Neural cell (in vitro differentiated cells): ENCODE measurements at regions not wholly inside any gene's neighbourhood (a gene's known extent, or its start where the extent isn't known, plus 50 kb on each side); places are given as distances from the start of the nearest gene placed in this dataset.

ENCODE experiments used
- H2AFZ ChIP-seq: fragments of 200-600, 300-800 bp; sonication (generic), shearing (Covaris generic); 2 replicates; pipeline ENCODE4 v1.6.0; 2014; ENCODE audit warnings: low read depth, mild to moderate bottlenecking, antibody characterized with exemption, low read length, moderate library complexity
- H3F3A ChIP-seq: fragments of 200-600 bp; shearing (Covaris generic); 2 replicates; pipeline ENCODE4 v1.6.1; 2016; ENCODE audit warnings: mild to moderate bottlenecking, moderate library complexity, mixed read lengths, antibody characterized with exemption, low read length; ENCODE audit not compliant: insufficient read depth, poor library complexity, severe bottlenecking
- H3K27ac ChIP-seq: fragments of 200-600, 300-800 bp; sonication (generic), shearing (Covaris generic); 2 replicates; pipeline ENCODE4 v1.5.1; 2014; ENCODE audit warnings: mild to moderate bottlenecking, low read length, moderate library complexity
- H3K27me3 ChIP-seq: fragments of 300-800, 200-600 bp; sonication (generic), shearing (Covaris generic); 2 replicates; pipeline ENCODE4 v1.6.0; 2014; ENCODE audit warnings: mild to moderate bottlenecking, low read depth, low read length, moderate library complexity; ENCODE audit not compliant: insufficient read depth
- H3K36me3 ChIP-seq: fragments of 300-800, 200-600 bp; sonication (generic), shearing (Covaris generic); 2 replicates; pipeline ENCODE4 v1.5.1; 2014; ENCODE audit warnings: mild to moderate bottlenecking, antibody characterized with exemption, low read length, moderate library complexity; ENCODE audit not compliant: insufficient read depth
- H3K4me2 ChIP-seq: fragments of 300-800, 200-600 bp; sonication (generic), shearing (Covaris generic); 2 replicates; pipeline ENCODE4 v1.6.0; 2014; ENCODE audit warnings: mild to moderate bottlenecking, low read length
- H3K4me3 ChIP-seq: fragments of 300-800, 200-600 bp; sonication (generic), shearing (Covaris generic); 2 replicates; pipeline ENCODE4 v1.5.1; 2014; ENCODE audit warnings: mild to moderate bottlenecking, low read length, moderate library complexity
- H3K79me2 ChIP-seq: fragments of 200-600 bp; shearing (Covaris generic); replicated peaks from 2 replicates; pipeline ENCODE4 v1.6.0; 2014; ENCODE audit warnings: mild to moderate bottlenecking, low read length, moderate library complexity; ENCODE audit not compliant: insufficient read depth
- H3K9ac ChIP-seq: fragments of 300-800, 200-600 bp; sonication (generic), shearing (Covaris generic); 2 replicates; pipeline ENCODE4 v1.6.1; 2016; ENCODE audit warnings: mild to moderate bottlenecking, low read length, mixed read lengths
- H3K9me2 ChIP-seq: fragments of 200-600 bp; shearing (Covaris generic); 2 replicates; pipeline ENCODE4 v1.6.1; 2016; ENCODE audit warnings: mild to moderate bottlenecking, low read length, mixed read lengths; ENCODE audit not compliant: insufficient read depth
- H3K9me3 ChIP-seq: fragments of 200-600, 300-800 bp; sonication (generic), shearing (Covaris generic); 2 replicates; pipeline ENCODE4 v1.6.1; 2016; ENCODE audit warnings: mild to moderate bottlenecking, mixed run types, low read length, moderate library complexity, mixed read lengths
- H4K20me1 ChIP-seq: fragments of 200-600 bp; shearing (Covaris generic); 2 replicates; pipeline ENCODE4 v1.6.1; 2016; ENCODE audit warnings: mild to moderate bottlenecking, mixed run types; ENCODE audit not compliant: insufficient read depth
- EP300 ChIP-seq: fragments of 450-650 bp; conservative IDR thresholded peaks from 2 replicates; pipeline ENCODE4 v1.6.1; 2014; ENCODE audit warnings: antibody characterized with exemption, mild to moderate bottlenecking, moderate library complexity; ENCODE audit not compliant: poor library complexity, severe bottlenecking
- EZH2 ChIP-seq: fragments of 200-600, 300-800 bp; shearing (Covaris generic), sonication (generic); IDR thresholded peaks from 2 replicates; pipeline ENCODE4 v1.6.1; 2014; ENCODE audit warnings: antibody characterized with exemption, low read length, borderline replicate concordance, mild to moderate bottlenecking; ENCODE audit not compliant: insufficient read depth, poor library complexity, severe bottlenecking
- MXI1 ChIP-seq: fragments of 450-650 bp; conservative IDR thresholded peaks from 2 replicates; pipeline ENCODE4 v1.6.1; 2014; ENCODE audit warnings: antibody characterized with exemption, mild to moderate bottlenecking; ENCODE audit not compliant: poor library complexity, severe bottlenecking
- POLR2AphosphoS5 ChIP-seq: IDR thresholded peaks from 2 replicates; pipeline ENCODE4 v1.6.1; 2012
- RAD21 ChIP-seq: fragments of 450-650 bp; conservative IDR thresholded peaks from 2 replicates; pipeline ENCODE4 v1.6.1; 2014; ENCODE audit warnings: antibody characterized with exemption, mild to moderate bottlenecking, moderate library complexity
- REST ChIP-seq: IDR thresholded peaks from 2 replicates; pipeline ENCODE4 v1.6.1; 2012; ENCODE audit warnings: borderline replicate concordance
- SMC3 ChIP-seq: fragments of 450-650 bp; conservative IDR thresholded peaks from 2 replicates; pipeline ENCODE4 v1.6.1; 2014; ENCODE audit warnings: antibody characterized with exemption, mild to moderate bottlenecking, moderate library complexity; ENCODE audit not compliant: poor library complexity
- TAF1 ChIP-seq: IDR thresholded peaks from 2 replicates; pipeline ENCODE4 v1.6.1; 2012; ENCODE audit warnings: low read depth
- TF ChIP-seq, protein P1 (sequence below): fragments of 450-650 bp; IDR thresholded peaks from 2 replicates; pipeline ENCODE4 v1.5.1; 2014; ENCODE audit warnings: antibody characterized with exemption, mild to moderate bottlenecking, moderate library complexity; ENCODE audit not compliant: poor library complexity, severe bottlenecking

GRCh38 chr3:153394017-153394416 is 232.0 kb downstream of the RAP2B start:
- H3K9me2 ChIP-seq = no peaks in the 10 kb centered on the region

GRCh38 chr3:153396581-153396980 is 234.6 kb downstream of the RAP2B start:
- Histone ChIP-seq H3K4me2 (no peak overlapping the region), H2AFZ (no peak overlapping the region), H3K4me3 (no peak overlapping the region), H3K9ac (no peak overlapping the region), H3F3A (no peaks in the 10 kb centered on the region), H3K27ac (no peak overlapping the region), H3K27me3 (no peaks in the 10 kb centered on the region), H3K9me3 (no peaks in the 10 kb centered on the region), H3K79me2 (no peaks in the 10 kb centered on the region), H3K36me3 (no peaks in the 10 kb centered on the region), H3K9me2 (no peaks in the 10 kb centered on the region), H4K20me1 (no peaks in the 10 kb centered on the region)
- TF ChIP-seq MXI1 = no peak
- no peak for TF ChIP-seq SMC3
- TF ChIP-seq RAD21 = no peak
- TF ChIP-seq REST = no peak
- TF ChIP-seq EZH2 = no peak
- TF ChIP-seq, protein P1, sequence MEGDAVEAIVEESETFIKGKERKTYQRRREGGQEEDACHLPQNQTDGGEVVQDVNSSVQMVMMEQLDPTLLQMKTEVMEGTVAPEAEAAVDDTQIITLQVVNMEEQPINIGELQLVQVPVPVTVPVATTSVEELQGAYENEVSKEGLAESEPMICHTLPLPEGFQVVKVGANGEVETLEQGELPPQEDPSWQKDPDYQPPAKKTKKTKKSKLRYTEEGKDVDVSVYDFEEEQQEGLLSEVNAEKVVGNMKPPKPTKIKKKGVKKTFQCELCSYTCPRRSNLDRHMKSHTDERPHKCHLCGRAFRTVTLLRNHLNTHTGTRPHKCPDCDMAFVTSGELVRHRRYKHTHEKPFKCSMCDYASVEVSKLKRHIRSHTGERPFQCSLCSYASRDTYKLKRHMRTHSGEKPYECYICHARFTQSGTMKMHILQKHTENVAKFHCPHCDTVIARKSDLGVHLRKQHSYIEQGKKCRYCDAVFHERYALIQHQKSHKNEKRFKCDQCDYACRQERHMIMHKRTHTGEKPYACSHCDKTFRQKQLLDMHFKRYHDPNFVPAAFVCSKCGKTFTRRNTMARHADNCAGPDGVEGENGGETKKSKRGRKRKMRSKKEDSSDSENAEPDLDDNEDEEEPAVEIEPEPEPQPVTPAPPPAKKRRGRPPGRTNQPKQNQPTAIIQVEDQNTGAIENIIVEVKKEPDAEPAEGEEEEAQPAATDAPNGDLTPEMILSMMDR = no peak
- no peak for TF ChIP-seq POLR2AphosphoS5
- no peak for TF ChIP-seq EP300
- TF ChIP-seq TAF1 = no peak

More at GRCh38 chr3:153394017-153394416, 232.0 kb downstream of the RAP2B start:
- TF ChIP-seq REST (no peak), EP300 (no peak), TAF1 (no peak), SMC3 (no peak), EZH2 (no peak), MXI1 (no peak), RAD21 (no peak), POLR2AphosphoS5 (no peak)
- TF ChIP-seq, protein P1 = no peak
- H3K4me3 ChIP-seq = no peak overlapping the region
- no peaks in the 10 kb centered on the region for H3K9me3 ChIP-seq
- no peak overlapping the region for H3K27ac ChIP-seq
- no peak overlapping the region for H3K9ac ChIP-seq
- H3K36me3 ChIP-seq = no peaks in the 10 kb centered on the region
- no peak overlapping the region for H2AFZ ChIP-seq
- H3K27me3 ChIP-seq = no peaks in the 10 kb centered on the region
- H3K79me2 ChIP-seq = no peaks in the 10 kb centered on the region
- no peaks in the 10 kb centered on the region for H3F3A ChIP-seq
- H4K20me1 ChIP-seq = no peaks in the 10 kb centered on the region
- no peak overlapping the region for H3K4me2 ChIP-seq
